Caco-2 (cell line): ENCODE measurements at regions not wholly inside any gene's neighbourhood (a gene's known extent, or its start where the extent isn't known, plus 50 kb on each side); places are given as distances from the start of the nearest gene placed in this dataset.

Experiments used
- BruUV-seq: library from RNA; stranded (reverse); fragments of 400-500 nt; replicated peaks from 2 replicates; lab custom pipeline; 2021; lab: Mats Ljungman, UMichigan
- CTCF ChIA-PET: fragments of 300-600 bp; sonication (Branson Sonifier 250); formaldehyde crosslinking; loops from one replicate; lab custom pipeline; 2022; ENCODE audit warnings: antibody characterized with exemption; lab: Charles Lee
- POLR2A ChIA-PET: fragments of 300-600 bp; sonication (Branson Sonifier 250); formaldehyde crosslinking; loops from one replicate; lab custom pipeline; 2022; ENCODE audit warnings: antibody characterized with exemption; lab: Charles Lee
- DNase-seq, 2 experiments: peaks; one replicate each; pipeline versions ENCODE4 v3.0.0 to v3.0.0-alpha.2; 2020 to 2022
- H3K27me3 ChIP-seq: replicated peaks from 2 replicates; pipeline ENCODE4 v1.6.0; 2011; ENCODE audit warnings: low read length; ENCODE audit not compliant: control insufficient read depth, insufficient read depth
- H3K36me3 ChIP-seq: 2 replicates; pipeline ENCODE4 v1.5.1; 2011; ENCODE audit warnings: low read length; ENCODE audit not compliant: control insufficient read depth, insufficient read depth
- H3K4me1 ChIP-seq: fragments of 250-450 bp; sonication (Bioruptor Pico); 2 replicates; pipeline ENCODE4 v1.5.1; 2020; ENCODE audit warnings: mild to moderate bottlenecking
- H3K4me3 ChIP-seq: 2 replicates; pipeline ENCODE4 v1.5.1; 2011; ENCODE audit warnings: low read depth, mild to moderate bottlenecking, control low read depth, low read length
- H3K9me3 ChIP-seq: fragments of 250-450 bp; sonication (Bioruptor Pico); 2 replicates; pipeline ENCODE4 v1.5.1; 2020; ENCODE audit warnings: mild to moderate bottlenecking, moderate library complexity
- H3K27ac Mint-ChIP-seq: one replicate; pipeline ENCODE4 v1.8.0; 2022; ENCODE audit warnings: mixed read lengths; ENCODE audit not compliant: unreplicated experiment
- H3K27me3 Mint-ChIP-seq: one replicate; pipeline ENCODE4 v1.8.0; 2022; ENCODE audit warnings: mixed read lengths; ENCODE audit not compliant: insufficient read depth, unreplicated experiment
- H3K36me3 Mint-ChIP-seq: one replicate; pipeline ENCODE4 v1.8.0; 2022; ENCODE audit warnings: mild to moderate bottlenecking, mixed read lengths; ENCODE audit not compliant: insufficient read depth, unreplicated experiment
- H3K4me1 Mint-ChIP-seq: one replicate; pipeline ENCODE4 v1.8.0; 2022; ENCODE audit warnings: low read depth, mixed read lengths; ENCODE audit not compliant: unreplicated experiment
- H3K4me3 Mint-ChIP-seq: one replicate; pipeline ENCODE4 v1.8.0; 2022; ENCODE audit warnings: mild to moderate bottlenecking, moderate library complexity, mixed read lengths; ENCODE audit not compliant: unreplicated experiment
- H3K9me3 Mint-ChIP-seq: one replicate; pipeline ENCODE4 v1.8.0; 2022; ENCODE audit warnings: mixed read lengths; ENCODE audit not compliant: unreplicated experiment
- CTCF ChIP-seq, 2 experiments: fragments of 200-600 bp in 1 of 2; IDR thresholded peaks; 1 replicate in 1 of 2; 2 replicates in 1 of 2; pipeline versions ENCODE4 v1.5.1 to v1.8.0; 2011 to 2022; ENCODE audit warnings: antibody characterized with exemption in 1 of 2, control low read depth in 1 of 2, inconsistent platforms in 1 of 2, low read depth in 1 of 2, low read length in 1 of 2, mild to moderate bottlenecking in 1 of 2, moderate library complexity in 1 of 2; ENCODE audit not compliant: insufficient read depth in 1 of 2, severe bottlenecking in 1 of 2, unreplicated experiment in 1 of 2
- intact Hi-C: fragments of 100-400 bp; cut with micrococcal nuclease; formaldehyde crosslinking; loops from one replicate; pipeline ENCODE4 v1.10.0; 2022; ENCODE audit not compliant: unreplicated experiment

- no peak overlapping the region for H3K27ac Mint-ChIP-seq
- TF ChIP-seq CTCF (IDR thresholded peaks at IDR 0.05; ENCODE audit: insufficient read depth in 1 of 2, low read depth in 1 of 2, low read length in 1 of 2, severe bottlenecking in 1 of 2, unreplicated experiment in 1 of 2), result no peak
Measured at GRCh38 chr5:67286006-67286405, 89.4 kb upstream of the CD180 start.

DNA sequence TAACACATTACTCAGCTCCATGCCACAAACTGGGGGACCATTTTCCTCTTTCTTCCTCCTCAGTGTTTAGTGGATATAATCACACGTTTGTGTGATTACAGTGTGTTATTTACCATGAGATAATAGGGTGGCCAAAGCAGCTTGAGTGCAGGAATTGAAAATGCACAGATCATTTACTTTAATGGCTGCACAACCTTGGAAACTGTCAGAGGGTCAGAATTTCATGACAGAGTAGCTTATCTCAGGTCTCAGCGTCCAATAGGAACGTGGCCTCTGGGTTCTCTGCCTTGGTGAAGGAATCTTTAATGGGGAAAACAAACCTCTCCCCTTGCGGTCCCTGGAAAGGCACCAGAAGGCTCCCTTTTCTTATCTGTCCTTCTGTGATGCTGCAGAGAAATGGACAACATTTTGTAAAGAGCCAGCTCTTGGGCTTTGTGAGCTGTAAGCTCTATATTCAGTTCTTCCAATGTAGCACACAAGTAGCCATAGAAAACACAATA lies 87.4 kb upstream of the CD180 start:
- no peak for TF ChIP-seq CTCF (IDR thresholded peaks at IDR 0.05; ENCODE audit: insufficient read depth in 1 of 2, low read depth in 1 of 2, low read length in 1 of 2, severe bottlenecking in 1 of 2, unreplicated experiment in 1 of 2)
- no peak overlapping the region for H3K27ac Mint-ChIP-seq
- no TSS peak for BruUV-seq
- peaks cover 16% of the 10 kb centered on the region for H3K4me1 Mint-ChIP-seq
- Histone ChIP-seq H3K36me3 (no peaks in the 10 kb centered on the region), H3K4me1 (peaks cover 18% of the 10 kb centered on the region; the same call in 1 of the 2 replicates), H3K9me3 (peaks cover 4% of the 10 kb centered on the region), H3K4me3 (no peak overlapping the region), H3K27me3 (no peaks in the 10 kb centered on the region; the same call in 1 of the 2 replicates)
- POLR2A ChIA-PET, result no interaction called here
- H3K9me3 Mint-ChIP-seq, result peaks cover 10% of the 10 kb centered on the region
- DNase-seq, result no peak
- H3K36me3 Mint-ChIP-seq, result no peaks in the 10 kb centered on the region
- H3K27me3 Mint-ChIP-seq, result no peaks in the 10 kb centered on the region
- CTCF ChIA-PET, result no interaction called here
- intact Hi-C loops, result no loop called here
- H3K4me3 Mint-ChIP-seq, result no peak overlapping the region

More at GRCh38 chr5:67286006-67286405, 89.4 kb upstream of the CD180 start:
- H3K36me3 ChIP-seq, result no peaks in the 10 kb centered on the region
- intact Hi-C loops, result no loop called here
- H3K4me3 ChIP-seq, result no peak overlapping the region
- H3K4me3 Mint-ChIP-seq, result no peak overlapping the region
- H3K9me3 ChIP-seq, result no peaks in the 10 kb centered on the region
- no TSS peak for BruUV-seq
- DNase-seq, result no peak
- ChIA-PET POLR2A (no interaction called here), CTCF (no interaction called here)
- peaks cover 16% of the 10 kb centered on the region for H3K4me1 Mint-ChIP-seq
- H3K36me3 Mint-ChIP-seq, result no peaks in the 10 kb centered on the region
- peaks cover 18% of the 10 kb centered on the region; the same call in 1 of the 2 replicates for H3K4me1 ChIP-seq
- H3K27me3 Mint-ChIP-seq, result no peaks in the 10 kb centered on the region
- no peaks in the 10 kb centered on the region for H3K9me3 Mint-ChIP-seq
- H3K27me3 ChIP-seq, result no peaks in the 10 kb centered on the region

GRCh38 chr5:67283275-67283987 lies 86.8 kb upstream of the CD180 start:
- CTCF ChIA-PET, result no interaction called here
- H3K4me1 ChIP-seq, result peaks cover 18% of the 10 kb centered on the region; the same call in 1 of the 2 replicates
- no TSS peak for BruUV-seq
- POLR2A ChIA-PET, result no interaction called here
- H3K27me3 ChIP-seq, result no peaks in the 10 kb centered on the region; the same call in 1 of the 2 replicates
- no peak overlapping the region for H3K4me3 Mint-ChIP-seq
- H3K36me3 ChIP-seq, result no peaks in the 10 kb centered on the region
- peaks cover 14% of the 10 kb centered on the region for H3K9me3 Mint-ChIP-seq
- intact Hi-C loops, result no loop called here
- H3K27ac Mint-ChIP-seq, result no peak overlapping the region
- no peaks in the 10 kb centered on the region for H3K36me3 Mint-ChIP-seq
- DNase-seq, result no peak
- no peak overlapping the region for H3K4me3 ChIP-seq
- no peaks in the 10 kb centered on the region for H3K27me3 Mint-ChIP-seq
- H3K9me3 ChIP-seq, result peaks cover 4% of the 10 kb centered on the region
- H3K4me1 Mint-ChIP-seq, result peaks cover 16% of the 10 kb centered on the region
- no peak for TF ChIP-seq CTCF (IDR thresholded peaks at IDR 0.05; ENCODE audit: insufficient read depth in 1 of 2, low read depth in 1 of 2, low read length in 1 of 2, severe bottlenecking in 1 of 2, unreplicated experiment in 1 of 2)
